Rectal smooth muscle tissue (tissue), 1 donor: ENCODE measurements at regions not wholly inside any gene's neighbourhood (a gene's known extent, or its start where the extent isn't known, plus 50 kb on each side); places are given as distances from the start of the nearest gene placed in this dataset.

Experiments
- H3K27ac ChIP-seq: one replicate; pipeline ENCODE4 v1.7.0; 2013; ENCODE audit warnings: low read depth, low read length, inconsistent platforms
- H3K27me3 ChIP-seq: one replicate; pipeline ENCODE4 v1.7.0; 2013; ENCODE audit warnings: low read length; ENCODE audit not compliant: control insufficient read depth, insufficient read depth
- H3K36me3 ChIP-seq: one replicate; pipeline ENCODE4 v1.7.0; 2013; ENCODE audit warnings: low read length; ENCODE audit not compliant: control insufficient read depth, insufficient read depth
- H3K4me1 ChIP-seq: one replicate; pipeline ENCODE4 v1.7.0; 2013; ENCODE audit warnings: low read length; ENCODE audit not compliant: control insufficient read depth, insufficient read depth
- H3K4me3 ChIP-seq: one replicate; pipeline ENCODE4 v1.7.0; 2013; ENCODE audit warnings: low read length
- H3K9ac ChIP-seq: one replicate; pipeline ENCODE4 v1.7.0; 2013; ENCODE audit warnings: low read length

DNA sequence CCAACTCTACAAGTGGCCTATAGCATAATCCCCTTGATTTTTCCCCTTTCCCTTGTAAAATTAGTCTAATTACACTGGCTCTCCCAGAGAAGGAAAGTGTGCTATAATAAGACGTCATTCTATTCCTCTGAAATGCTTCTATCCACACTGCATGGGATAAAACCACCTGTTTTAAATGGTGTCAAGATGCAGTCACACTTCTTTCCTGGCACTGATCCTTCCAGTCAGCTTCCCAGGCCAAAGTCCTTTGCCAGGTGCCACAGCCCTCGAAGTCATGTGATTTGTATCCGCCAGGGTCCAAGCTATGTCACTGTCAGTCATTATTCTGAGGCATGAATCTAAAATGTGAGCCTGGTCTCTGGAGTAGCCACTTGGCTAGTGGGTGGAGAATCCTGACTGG, 169.0 kb upstream of the KIAA1217 start:
- Histone ChIP-seq H3K4me3 (no peak overlapping the region), H3K9ac (no peak overlapping the region), H3K27me3 (no peaks in the 10 kb centered on the region), H3K4me1 (no peaks in the 10 kb centered on the region), H3K27ac (no peak overlapping the region), H3K36me3 (no peaks in the 10 kb centered on the region)

DNA sequence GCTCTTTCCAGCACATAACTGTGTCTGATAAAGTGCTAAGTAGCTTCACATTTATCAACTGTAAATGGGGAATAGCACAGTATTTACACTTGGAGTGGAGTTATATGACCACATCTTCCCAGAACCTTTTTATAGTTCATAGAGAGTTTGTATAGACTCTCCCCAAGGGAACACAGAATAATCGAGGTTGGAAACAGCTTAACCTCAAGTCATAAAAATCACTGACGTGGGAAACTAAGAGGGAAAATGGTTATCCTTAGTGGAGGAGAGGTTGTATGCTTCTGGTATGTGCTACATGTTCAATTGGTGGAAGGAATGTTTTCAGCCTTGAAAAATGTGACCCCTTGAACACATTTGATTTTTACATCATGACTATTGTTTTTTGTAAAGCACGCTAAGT, 167.9 kb upstream of the KIAA1217 start:
- H3K27ac ChIP-seq = no peak overlapping the region
- no peaks in the 10 kb centered on the region for H3K27me3 ChIP-seq
- no peak overlapping the region for H3K4me3 ChIP-seq
- no peaks in the 10 kb centered on the region for H3K36me3 ChIP-seq
- no peak overlapping the region for H3K9ac ChIP-seq
- H3K4me1 ChIP-seq = no peaks in the 10 kb centered on the region

DNA sequence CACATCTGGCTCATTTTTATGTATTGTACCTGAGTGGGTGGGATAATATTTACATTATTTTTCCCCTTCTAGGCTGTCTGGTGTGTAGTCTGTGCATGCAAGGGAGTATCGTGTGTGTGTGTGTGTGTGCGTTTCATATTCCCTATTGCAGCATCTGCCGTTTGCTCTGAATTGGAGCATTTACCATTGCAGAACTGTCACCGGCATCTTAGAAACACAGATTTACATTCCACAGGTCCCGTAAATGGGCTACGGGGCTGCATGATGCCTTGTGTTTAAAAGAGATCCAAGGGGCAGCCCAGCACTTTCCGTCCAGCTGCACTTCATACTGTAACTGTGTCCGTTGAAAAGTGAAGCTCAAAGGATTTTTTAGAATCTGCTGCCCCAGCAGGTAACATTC, 167.1 kb upstream of the KIAA1217 start:
- no peaks in the 10 kb centered on the region for H3K36me3 ChIP-seq
- no peaks in the 10 kb centered on the region for H3K4me1 ChIP-seq
- no peak overlapping the region for H3K9ac ChIP-seq
- H3K27ac ChIP-seq = no peak overlapping the region
- H3K27me3 ChIP-seq = no peaks in the 10 kb centered on the region
- no peak overlapping the region for H3K4me3 ChIP-seq

DNA sequence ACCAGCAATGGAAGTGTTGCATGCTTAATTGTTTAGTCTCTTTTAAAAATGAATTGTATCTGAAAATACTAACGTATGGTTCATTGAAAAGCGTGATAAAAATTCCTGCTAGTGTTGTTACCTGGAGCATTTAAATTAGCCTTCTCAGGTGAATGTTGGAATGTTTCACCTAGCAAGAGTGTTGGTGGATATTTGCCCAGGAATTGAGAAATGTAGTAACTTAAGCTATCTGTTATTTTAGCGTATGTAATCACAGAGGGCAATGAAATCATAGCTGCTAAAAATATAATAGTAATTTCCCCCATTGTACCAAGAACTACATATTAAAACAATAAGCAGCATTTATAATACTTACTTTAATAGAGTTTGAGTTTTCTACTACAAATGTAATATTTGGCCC, 166.1 kb upstream of the KIAA1217 start:
- H3K9ac ChIP-seq = no peak overlapping the region
- no peak overlapping the region for H3K27ac ChIP-seq
- no peaks in the 10 kb centered on the region for H3K36me3 ChIP-seq
- H3K4me1 ChIP-seq = no peaks in the 10 kb centered on the region
- no peak overlapping the region for H3K4me3 ChIP-seq
- H3K27me3 ChIP-seq = no peaks in the 10 kb centered on the region

DNA sequence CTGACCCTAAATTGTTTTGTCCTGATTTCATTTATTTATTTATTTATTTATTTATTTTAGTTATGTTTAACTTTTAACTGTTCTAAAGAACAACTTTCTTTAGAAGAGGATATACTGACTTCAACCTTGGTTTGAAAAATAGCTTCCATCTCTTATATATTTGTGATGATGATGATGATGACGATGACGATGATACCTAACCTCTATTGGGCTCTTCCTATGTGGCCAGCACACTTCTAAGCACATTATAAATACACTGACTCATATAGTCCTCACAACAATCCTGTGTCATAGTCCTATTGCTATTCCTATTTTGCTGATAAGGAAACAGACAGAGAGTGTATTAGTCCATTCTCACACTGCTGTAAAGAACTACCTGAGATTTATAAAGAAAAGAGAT, 162.9 kb upstream of the KIAA1217 start:
- Histone ChIP-seq H3K27me3 (no peaks in the 10 kb centered on the region), H3K36me3 (no peaks in the 10 kb centered on the region), H3K4me3 (no peak overlapping the region), H3K27ac (no peak overlapping the region), H3K4me1 (no peaks in the 10 kb centered on the region), H3K9ac (no peak overlapping the region)

DNA sequence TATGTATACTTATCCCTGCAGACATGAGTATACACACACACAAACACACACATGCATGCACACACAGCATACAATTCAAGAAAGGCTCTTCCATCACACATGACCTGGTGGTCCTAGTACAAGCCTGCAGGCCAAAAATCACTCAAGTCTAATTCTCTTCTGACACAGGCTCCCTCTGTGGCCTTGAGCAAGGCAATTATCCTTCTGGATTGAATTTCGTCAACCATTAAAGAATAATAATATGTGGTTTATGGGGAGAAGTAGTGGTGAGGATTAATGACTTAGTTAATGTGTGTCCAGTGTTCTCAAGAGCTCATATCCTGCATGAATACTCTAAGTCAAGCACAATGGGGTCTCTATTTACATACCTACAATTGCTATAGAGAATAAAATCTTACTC, 161.8 kb upstream of the KIAA1217 start:
- H3K4me1 ChIP-seq = no peaks in the 10 kb centered on the region
- no peak overlapping the region for H3K9ac ChIP-seq
- H3K36me3 ChIP-seq = no peaks in the 10 kb centered on the region

DNA sequence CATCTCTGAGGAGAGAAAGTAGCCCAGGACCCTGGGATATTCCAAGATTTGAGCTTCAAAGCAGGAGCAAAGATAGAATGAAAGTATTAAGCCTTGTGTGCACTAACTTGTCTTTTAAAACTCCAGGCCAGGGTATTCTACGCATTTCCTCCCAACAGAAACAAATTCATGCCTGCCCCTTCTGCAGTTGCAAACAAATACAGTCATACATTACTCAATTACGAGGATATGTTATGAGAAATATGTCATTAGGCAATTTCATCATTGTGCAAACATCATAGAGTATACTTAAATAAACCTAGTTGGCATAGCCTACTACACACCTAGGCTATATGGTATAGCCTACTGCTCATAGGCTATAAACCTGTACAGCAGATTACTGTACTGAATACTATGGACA, 154.5 kb upstream of the KIAA1217 start:
- no peak overlapping the region for H3K4me3 ChIP-seq
- H3K27me3 ChIP-seq = no peaks in the 10 kb centered on the region
- H3K36me3 ChIP-seq = no peaks in the 10 kb centered on the region
- H3K9ac ChIP-seq = no peak overlapping the region
- no peaks in the 10 kb centered on the region for H3K4me1 ChIP-seq
- no peak overlapping the region for H3K27ac ChIP-seq

More for the DNA sequence above, 161.8 kb upstream of the KIAA1217 start:
- Histone ChIP-seq H3K27ac (no peak overlapping the region), H3K4me3 (no peak overlapping the region), H3K27me3 (no peaks in the 10 kb centered on the region)

DNA sequence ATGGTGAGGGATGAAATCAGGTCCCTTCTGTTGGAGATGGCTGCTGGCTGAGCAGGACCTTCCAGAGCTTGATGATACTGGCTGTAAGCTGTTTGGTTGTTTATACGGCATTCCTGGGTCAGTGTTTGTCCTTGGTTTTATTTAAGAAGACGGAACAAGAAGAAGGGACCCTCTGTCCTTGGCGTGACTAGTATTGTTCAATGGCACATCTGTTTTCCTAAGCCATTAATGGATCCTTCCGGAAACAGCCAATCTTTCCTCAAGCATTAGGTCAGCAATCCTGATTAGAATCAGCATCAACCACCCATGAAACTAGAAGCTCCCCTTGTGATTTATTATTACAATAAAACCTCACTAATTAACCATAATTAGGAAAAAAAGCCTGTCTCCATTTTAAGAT, 128.7 kb upstream of the KIAA1217 start:
- H3K9ac ChIP-seq = no peak overlapping the region
- no peak overlapping the region for H3K4me3 ChIP-seq
- H3K27ac ChIP-seq = no peak overlapping the region
- H3K4me1 ChIP-seq = no peaks in the 10 kb centered on the region
- H3K36me3 ChIP-seq = no peaks in the 10 kb centered on the region
- H3K27me3 ChIP-seq = no peaks in the 10 kb centered on the region

DNA sequence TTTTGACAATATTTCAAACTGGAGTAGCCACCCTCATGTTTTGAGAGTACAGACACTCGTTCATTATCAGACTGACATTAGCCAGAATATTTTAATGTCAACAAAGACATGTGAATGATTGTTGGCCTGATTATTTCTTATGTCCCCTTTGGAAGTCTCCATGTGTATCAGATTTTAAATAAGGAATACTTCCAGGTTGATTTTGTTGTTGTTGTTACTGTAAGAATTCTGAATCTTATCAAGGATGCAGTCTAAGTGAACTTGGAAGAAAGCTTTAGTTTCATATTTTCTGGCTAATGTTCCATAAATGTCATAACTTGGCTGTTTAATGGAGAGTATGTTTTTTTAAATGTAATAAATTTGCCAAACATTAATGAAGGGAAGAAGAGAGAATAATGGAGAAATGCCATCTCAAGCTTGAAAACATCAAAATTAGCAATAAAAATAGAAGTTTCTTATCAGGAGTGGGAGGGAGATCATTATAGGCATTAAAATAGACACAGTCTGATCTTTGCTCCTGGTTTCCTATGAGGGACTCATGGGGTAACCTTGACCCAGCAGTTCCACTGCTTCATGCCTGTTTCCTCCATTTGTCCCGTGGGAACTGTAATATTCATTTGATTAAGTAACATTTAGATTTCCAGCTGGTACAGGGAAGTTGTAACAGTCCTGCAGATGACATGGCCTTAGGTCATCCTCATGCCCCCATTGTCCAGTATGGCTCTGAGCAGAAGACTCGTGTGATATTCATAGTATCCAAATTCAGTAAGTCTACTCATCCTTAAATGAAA, 122.4 kb upstream of the KIAA1217 start:
- Histone ChIP-seq H3K4me1 (no peaks in the 10 kb centered on the region), H3K27me3 (no peaks in the 10 kb centered on the region), H3K9ac (no peak overlapping the region), H3K4me3 (no peak overlapping the region), H3K27ac (no peak overlapping the region), H3K36me3 (no peaks in the 10 kb centered on the region)

DNA sequence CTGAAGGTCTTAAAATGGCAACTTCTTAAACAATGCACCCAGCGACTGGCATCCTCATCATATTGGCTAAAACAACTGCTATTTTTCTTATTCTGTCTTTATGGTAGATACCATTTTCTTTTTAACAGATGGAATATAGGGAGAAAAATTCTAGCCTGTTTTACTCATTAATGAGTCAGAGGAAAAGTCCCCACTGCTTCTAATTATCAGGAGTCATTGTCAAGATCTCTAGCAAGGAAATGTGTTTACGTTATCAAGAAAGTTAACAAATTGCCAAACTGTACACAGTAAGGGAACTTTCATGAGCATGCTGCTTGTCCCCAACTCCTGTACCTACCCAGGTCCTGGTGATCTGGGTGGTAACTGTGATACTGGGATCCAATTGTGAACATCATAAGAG, 117.7 kb upstream of the KIAA1217 start:
- H3K9ac ChIP-seq = no peak overlapping the region
- H3K4me3 ChIP-seq = no peak overlapping the region
- H3K36me3 ChIP-seq = no peaks in the 10 kb centered on the region
- no peaks in the 10 kb centered on the region for H3K27me3 ChIP-seq
- H3K4me1 ChIP-seq = no peaks in the 10 kb centered on the region
- no peak overlapping the region for H3K27ac ChIP-seq

DNA sequence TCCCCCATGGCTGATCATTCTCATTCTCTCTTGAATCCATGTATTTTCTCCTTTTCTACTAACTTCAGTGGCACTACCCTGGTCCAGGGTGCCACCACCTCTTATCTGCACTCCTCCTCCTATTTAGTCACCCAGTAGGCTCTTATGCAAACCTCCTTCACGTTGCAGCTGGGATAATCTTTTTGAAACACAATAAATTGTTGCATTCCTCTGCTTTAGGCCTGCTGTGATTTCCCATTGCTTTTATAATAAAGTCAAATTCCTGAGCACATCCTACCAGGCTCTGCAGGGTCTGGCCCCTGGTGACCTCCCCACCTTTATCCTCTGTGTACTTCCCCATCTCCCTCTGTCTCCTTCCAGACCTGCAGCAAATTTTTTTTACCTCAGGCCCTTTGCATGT, 112.7 kb upstream of the KIAA1217 start:
- no peaks in the 10 kb centered on the region for H3K36me3 ChIP-seq
- no peak overlapping the region for H3K9ac ChIP-seq
- H3K4me1 ChIP-seq = no peaks in the 10 kb centered on the region
- H3K27ac ChIP-seq = no peak overlapping the region
- H3K27me3 ChIP-seq = no peaks in the 10 kb centered on the region
- H3K4me3 ChIP-seq = no peak overlapping the region

DNA sequence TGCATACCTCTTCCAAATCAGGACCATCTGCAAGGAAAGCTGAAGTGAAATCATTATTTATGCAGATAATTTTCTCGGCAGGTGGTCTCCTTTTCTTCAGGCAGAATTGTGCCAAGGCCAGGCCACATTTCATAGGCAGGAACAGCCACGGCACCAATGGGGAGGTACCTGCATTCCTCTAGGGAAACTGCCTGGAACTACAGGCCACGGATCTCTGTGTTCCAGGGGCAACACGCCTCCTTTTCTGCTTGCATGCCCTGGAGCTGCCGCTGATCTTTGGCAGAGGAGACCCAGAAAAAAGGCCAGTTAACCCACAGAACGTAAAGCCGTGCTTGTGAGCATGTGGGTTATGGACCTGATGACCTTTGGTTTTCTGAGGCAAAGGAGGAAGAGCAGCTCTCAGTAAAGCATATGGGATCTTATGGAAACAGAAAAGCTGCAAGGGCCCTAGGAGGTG, 111.2 kb upstream of the KIAA1217 start:
- Histone ChIP-seq H3K27ac (no peak overlapping the region), H3K9ac (no peak overlapping the region), H3K27me3 (no peaks in the 10 kb centered on the region), H3K4me3 (no peak overlapping the region), H3K4me1 (no peaks in the 10 kb centered on the region), H3K36me3 (no peaks in the 10 kb centered on the region)

DNA sequence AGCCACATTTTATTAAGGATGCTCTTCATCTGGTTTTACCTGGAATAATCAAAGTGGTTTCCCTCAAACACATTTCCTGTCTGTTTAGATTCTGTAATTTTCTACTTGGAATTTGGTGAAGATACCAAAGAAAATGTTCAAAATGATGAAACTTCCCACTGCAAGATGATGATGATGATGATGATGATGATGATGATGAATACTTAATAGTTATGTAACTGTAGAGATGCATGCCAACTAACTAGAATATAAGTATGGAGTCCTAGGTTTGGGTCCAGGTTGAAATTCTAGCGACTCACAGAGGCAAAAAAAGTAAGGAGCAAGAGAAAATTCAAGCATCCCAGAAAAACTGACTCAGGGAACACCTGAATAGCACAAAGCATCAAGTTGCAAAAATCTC, 104.0 kb upstream of the KIAA1217 start:
- Histone ChIP-seq H3K9ac (no peak overlapping the region), H3K27ac (no peak overlapping the region), H3K27me3 (no peaks in the 10 kb centered on the region), H3K4me3 (no peak overlapping the region), H3K36me3 (no peaks in the 10 kb centered on the region), H3K4me1 (no peaks in the 10 kb centered on the region)
